Epithelial cell of esophagus (primary cell): ENCODE measurements at regions not wholly inside any gene's neighbourhood (a gene's known extent, or its start where the extent isn't known, plus 50 kb on each side); places are given as distances from the start of the nearest gene placed in this dataset.

Experiments used
- DNase-seq: peaks from one replicate; pipeline ENCODE4 v3.0.0; 2010; ENCODE audit warnings: low read depth
- H3K4me3 ChIP-seq: 2 replicates; pipeline ENCODE4 v1.5.1; 2011; ENCODE audit warnings: mild to moderate bottlenecking, low read length, control low read depth
- TF ChIP-seq, protein P1 (sequence below): IDR thresholded peaks from 2 replicates; pipeline ENCODE4 v1.5.1; 2011; ENCODE audit warnings: low read depth, mild to moderate bottlenecking, low read length, control low read depth, inconsistent platforms; ENCODE audit not compliant: insufficient read depth; ENCODE audit errors: missing control alignments

DNA sequence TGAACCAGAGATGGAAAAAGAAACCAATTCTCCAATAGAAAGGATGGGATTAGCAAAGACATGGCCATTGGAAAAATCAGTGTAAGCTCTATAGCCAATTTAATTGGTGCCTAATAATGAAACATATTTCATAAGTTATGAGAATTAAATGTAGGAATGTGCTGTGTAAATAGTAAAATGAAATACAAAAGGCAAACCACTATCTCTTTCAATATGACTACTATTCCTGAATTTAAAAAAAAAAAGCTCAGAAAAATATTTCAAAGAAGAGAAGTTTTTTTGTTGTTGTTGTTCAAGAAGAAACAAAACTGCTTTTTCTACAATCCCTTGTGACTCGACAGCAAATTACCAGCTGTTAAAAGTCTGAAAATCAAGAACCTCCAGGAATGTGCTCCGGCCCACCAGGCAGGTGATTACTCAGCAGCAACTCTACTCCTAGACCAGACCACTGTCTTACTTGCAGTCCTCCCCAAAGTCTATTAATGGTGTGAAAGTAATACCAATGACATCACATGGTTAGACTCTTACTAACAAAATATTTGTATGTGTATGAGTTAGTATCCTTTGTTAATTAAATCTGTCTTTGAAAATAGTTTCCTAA, 362.4 kb downstream of the KCTD12 start:
- H3K4me3 ChIP-seq = no peak overlapping the region
- DNase-seq = no peak
- TF ChIP-seq, protein P1, sequence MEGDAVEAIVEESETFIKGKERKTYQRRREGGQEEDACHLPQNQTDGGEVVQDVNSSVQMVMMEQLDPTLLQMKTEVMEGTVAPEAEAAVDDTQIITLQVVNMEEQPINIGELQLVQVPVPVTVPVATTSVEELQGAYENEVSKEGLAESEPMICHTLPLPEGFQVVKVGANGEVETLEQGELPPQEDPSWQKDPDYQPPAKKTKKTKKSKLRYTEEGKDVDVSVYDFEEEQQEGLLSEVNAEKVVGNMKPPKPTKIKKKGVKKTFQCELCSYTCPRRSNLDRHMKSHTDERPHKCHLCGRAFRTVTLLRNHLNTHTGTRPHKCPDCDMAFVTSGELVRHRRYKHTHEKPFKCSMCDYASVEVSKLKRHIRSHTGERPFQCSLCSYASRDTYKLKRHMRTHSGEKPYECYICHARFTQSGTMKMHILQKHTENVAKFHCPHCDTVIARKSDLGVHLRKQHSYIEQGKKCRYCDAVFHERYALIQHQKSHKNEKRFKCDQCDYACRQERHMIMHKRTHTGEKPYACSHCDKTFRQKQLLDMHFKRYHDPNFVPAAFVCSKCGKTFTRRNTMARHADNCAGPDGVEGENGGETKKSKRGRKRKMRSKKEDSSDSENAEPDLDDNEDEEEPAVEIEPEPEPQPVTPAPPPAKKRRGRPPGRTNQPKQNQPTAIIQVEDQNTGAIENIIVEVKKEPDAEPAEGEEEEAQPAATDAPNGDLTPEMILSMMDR = no peak

DNA sequence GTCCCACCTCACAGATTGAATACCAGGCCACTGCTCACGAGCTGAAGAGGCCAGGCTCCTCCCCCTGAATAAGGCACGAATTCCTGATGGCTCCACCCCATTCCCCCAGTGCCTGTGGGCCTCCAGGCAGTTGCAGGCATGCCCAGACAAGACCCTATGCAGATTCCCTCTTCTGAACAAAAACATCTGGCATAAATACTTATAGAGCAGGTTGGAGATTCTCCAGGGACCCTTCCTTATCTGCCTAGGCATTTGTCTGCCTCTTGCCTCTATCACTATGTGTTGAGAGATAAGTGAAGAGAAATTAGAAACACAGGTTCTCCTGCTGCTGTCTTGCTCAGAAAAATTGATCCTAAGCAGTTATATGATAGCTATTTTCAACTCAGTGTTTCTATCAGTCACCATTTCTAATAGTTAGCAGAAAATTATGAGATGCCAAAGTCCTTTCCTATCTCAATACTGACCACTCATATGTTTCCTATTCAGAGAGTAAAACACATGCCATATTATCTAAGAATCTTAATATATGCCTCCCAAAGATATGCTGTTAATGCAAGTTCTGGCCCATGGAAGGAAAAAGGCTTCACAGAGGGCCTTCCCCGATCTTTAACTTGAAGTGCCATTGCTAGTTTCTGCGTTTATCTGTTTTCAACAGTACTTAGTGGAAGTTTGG, 364.0 kb downstream of the KCTD12 start:
- H3K4me3 ChIP-seq = no peak overlapping the region
- peak; percentile 67 for DNase-seq
- TF ChIP-seq, protein P1 = no peak

DNA sequence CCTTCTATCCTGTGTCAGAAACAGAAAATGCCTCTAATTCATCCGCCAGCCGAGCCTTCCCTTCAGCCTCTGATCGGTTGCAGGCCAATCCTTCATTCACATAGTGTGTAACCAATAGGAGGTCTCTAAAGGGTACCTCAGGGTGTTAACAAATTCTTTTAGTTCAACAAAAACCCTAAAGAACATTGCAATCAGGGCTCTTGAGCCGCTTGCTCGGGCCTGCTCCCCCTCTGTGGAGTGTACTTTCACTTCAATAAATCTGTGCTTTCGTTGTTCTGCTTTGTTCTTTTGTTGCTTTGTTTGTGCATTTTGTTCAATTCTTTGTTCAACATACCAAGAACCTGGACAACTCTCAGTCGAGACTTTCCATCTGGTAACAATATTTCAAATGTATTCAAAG, 366.5 kb downstream of the KCTD12 start:
- TF ChIP-seq, protein P1 = no peak

DNA sequence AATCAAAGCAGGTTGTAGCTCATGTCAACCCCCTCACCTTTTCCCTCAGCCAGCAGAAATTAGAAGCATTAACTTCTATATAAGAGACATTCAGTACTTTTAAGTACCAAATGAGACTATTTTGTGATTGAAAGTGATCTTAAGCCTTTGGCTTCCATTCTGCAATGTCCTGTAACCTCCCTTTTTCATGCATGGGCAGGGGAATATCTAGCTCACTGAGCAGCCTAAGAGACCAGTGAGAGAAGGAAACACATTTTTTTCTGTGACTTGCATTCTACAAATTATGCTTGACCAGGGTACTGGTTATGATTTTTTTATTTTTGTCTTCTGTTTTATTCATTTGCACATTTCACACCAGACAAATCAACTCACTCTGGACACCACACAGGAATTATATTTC, 369.6 kb downstream of the KCTD12 start:
- no peak for DNase-seq
- TF ChIP-seq, protein P1 = no peak
- no peak overlapping the region for H3K4me3 ChIP-seq

More for the DNA sequence above, 366.5 kb downstream of the KCTD12 start:
- no peak for DNase-seq
- no peak overlapping the region for H3K4me3 ChIP-seq

DNA sequence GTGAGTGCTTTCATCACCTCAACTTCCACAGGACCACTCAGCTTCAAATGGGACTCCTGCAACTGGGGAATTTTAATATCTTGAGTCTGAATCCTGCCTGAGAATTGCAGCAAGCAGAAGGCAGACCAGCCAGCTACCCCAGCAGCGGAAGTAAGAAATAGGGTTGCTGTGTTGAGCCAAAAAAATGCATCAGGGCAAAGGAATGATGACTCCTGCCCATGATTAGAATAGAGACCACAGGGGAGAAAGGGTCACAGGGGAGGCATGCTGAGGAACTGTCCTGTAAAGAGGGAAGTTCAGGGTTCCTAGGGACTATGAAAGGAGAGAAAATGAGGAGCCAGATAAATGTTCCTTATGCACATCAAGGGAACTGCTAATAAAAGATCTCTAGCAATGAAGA, 370.2 kb downstream of the KCTD12 start:
- peak; percentile 48 for DNase-seq
- no peak overlapping the region for H3K4me3 ChIP-seq
- TF ChIP-seq, protein P1 = no peak

DNA sequence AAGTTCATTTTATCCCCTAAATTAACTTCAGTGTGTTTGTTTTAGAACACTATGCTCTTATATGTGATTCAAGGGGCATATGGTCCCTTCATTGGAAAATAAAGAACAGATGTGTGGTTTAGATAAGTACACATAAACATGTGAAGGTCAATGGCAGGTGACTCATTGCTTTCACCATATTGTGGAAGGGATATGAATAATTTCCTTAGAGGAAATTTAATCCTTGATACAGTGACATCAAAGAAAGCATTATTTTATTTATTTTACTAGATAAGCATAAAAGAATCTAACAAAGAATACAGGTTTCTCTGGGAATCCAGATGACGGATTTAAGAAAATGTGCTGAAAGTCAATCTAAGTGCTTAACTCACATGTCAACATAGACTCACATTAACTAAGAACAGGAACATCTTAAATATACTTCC, 373.5 kb downstream of the KCTD12 start:
- DNase-seq = peak; percentile 81
- no peak overlapping the region for H3K4me3 ChIP-seq
- TF ChIP-seq, protein P1 = no peak

DNA sequence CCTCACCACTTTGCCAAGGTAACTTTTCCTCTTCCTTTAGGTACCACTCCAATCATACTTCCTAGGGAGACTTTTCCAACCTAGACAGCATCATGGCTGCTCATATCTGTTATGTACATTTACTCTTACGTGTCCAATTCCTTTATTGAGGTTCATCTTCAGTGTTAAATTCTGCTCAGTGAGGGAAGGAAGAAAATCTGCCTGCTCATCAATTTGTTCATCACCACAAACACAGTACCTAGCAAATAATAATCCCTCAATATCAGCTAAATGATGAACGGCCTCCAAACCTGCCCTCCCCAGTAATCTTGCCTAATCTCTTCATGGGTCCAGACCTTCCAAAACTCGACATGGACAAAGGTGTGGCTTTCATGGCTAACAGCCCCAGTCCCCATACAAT, 380.8 kb downstream of the KCTD12 start:
- TF ChIP-seq, protein P1 = no peak
- DNase-seq = no peak
- no peak overlapping the region for H3K4me3 ChIP-seq
